NK-92 treated with Interleukin-12 subunit alpha and Interleukin-12 subunit beta, amount 100 ng/mL, for 24 hours (cell line): ENCODE measurements at regions not wholly inside any gene's neighbourhood (a gene's known extent, or its start where the extent isn't known, plus 50 kb on each side); places are given as distances from the start of the nearest gene placed in this dataset.
"Not testable (repeated sequence)": the region's sequence is repeated elsewhere in the genome, so short reads cannot be mapped to it uniquely, and the experiment has no call there.

Source experiments
- DNase-seq: peaks from one replicate; lab custom pipeline; 2025; lab: John Stamatoyannopoulos, UW

DNA sequence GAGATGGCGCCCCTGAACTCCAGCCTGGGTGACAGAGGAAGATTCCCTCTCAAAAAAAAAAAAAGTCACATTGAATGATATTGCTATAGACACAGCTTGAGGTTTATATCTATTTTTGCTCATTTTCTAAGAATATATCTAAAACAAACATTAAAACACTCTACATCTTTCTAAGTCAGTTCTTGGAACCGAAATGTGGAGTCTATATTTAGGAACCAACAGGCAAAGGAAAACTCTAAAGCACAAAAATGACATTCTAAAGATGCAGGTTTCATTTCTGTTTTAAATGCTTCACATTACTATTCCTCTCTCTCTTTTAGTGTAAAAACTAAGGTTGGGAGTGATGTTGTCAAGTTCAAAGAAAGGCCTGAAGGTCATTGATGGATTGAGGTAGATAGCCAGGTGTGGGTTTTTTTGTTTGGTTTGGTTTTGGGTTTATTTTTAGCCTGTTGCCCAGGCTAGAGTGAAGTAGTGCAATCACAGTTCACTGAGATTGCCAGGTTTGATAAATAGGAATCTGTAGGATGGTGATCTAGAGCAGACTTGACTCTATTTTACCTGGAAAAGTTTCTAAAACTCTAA lies 194.0 kb upstream of the RBBP8 start:
- DNase-seq: no peak

DNA sequence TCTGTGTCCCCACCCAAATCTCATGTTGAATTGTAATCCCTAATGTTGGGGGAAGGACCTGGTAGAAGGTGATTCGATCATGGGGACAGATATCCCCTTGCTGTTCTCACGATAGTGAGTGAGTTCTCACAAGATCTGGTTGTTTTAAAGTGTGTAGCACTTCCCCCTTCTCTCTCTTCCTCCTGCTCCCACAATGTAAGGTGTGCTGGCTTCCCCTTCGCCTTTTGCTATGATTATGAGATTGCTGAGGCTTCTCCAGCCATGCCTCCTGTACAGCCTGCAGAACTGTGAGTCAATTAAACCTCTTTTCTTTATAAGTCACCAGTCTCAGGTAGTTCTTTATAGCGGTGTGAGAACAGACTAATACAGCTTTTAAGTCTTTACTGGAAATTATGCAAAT lies 193.3 kb upstream of the RBBP8 start:
- no peak for DNase-seq

DNA sequence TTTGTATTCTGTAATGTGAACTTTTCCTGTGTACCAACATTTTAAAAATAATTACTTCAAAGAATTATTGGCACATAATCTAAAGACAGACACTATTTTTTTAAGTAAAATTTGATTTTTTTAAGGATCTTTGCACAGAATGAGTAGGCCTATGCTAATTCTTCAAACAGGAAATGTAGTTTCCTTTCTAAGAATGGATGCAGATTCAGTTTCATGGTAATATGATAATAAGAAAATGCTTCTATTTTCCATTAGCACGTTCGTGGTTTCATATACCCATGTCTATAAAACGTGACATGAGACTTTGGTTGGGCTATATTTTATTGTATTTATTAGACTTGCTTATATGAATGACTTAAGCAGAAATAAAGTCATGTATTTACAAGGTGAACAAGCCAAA lies 191.8 kb upstream of the RBBP8 start:
- DNase-seq: no peak

DNA sequence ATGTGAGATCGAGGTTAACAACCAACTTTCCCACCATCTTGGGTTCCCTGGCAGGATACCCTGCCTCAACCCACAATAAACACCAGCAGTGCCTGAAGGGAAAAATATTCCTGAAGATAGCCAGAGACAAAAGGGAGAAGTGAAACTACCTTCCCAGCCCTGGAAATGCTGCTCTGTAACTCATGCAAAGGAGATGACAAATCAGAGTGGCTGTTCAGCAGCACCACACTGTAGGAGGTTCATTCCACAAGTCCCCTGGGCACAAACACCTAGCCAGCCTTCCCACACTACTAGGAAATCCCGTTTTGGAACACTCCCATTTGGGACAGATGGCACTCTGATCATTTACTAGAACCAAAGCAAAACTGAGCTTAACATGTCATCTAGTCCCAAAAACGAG lies 190.7 kb upstream of the RBBP8 start:
- no peak for DNase-seq

DNA sequence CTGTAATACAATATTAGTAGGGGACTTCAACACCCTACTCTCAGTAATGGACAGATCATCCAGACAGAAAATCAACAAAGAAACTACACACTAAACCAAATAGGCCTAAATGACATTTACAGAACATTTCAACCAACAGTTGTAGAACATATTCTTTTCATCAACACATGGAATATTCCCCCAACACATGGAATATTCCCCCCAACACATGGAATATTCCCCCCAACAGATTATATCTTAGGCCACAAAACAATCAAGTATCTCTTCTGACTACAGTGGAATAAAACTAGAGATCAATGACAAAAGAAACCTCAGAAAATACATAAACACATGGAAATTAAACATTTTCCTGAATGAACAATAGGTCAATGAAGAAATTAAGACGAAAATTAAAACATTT lies 187.2 kb upstream of the RBBP8 start:
- DNase-seq: no peak

DNA sequence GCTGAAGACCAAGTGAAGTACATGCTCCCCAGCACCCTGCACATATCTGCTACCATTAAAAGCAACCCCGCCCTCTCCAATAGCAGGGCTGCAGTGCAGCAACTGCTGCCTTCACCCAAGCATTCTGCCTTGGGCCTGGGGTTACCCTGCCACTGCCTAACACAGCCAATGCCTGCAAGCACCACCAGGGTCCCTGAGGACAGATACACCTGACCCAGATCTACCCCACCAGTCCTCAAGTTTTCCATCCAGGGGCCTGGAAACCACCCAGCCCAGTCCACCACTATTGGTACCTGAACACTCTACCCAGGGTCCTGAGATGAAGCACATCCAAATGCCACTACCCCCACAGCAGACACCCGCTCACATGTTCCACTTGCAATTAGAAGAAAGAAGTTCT lies 181.1 kb upstream of the RBBP8 start:
- DNase-seq: no peak

DNA sequence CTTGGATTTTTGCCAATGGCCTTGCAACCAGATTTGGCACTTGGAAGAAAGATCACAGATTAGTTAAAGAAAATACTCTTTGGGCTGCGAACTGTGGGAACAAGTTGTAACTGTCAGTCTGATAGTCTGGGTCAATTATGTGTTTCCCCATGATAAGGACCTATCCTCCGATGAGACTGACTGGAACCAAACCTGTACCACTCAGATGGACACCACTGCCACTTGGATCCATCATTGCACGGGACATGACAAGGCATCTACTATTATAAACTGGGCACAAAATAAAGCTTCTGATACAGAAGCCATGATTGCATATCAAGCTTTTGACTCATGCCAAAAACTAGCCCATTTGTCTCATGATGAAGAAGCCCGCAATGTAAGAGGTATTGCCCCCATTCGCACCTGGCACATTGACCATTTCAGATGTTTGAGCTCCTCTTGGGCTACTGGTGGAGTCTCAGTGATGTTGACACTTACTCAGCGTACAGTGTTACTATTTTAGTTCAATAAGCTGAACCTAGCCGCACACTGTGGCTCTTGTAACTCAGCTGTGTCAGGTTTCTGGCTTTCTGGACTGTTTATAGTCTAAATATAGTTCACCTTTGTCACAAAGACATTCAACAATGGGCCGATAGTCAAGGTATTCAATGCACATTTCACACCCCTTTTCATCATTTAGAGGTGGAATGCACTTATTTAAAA lies 179.8 kb upstream of the RBBP8 start:
- no peak for DNase-seq

DNA sequence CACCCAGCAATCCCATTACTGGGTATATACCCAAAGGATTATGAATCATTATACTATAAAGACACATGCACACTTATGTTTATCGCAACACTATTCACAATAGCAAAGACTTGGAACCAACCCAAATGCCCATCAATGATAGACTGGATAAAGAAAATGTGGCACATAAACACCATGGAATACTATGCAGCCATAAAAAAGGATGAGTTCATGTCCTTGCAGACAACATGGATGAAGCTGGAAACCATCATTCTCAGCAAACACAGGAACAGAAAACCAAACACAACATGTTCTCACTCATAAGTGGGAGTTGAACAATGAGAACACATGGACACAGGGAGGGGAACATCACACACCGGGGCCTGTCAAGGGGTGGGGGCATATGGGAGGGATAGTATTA lies 169.1 kb upstream of the RBBP8 start:
- not testable (repeated sequence) for DNase-seq

DNA sequence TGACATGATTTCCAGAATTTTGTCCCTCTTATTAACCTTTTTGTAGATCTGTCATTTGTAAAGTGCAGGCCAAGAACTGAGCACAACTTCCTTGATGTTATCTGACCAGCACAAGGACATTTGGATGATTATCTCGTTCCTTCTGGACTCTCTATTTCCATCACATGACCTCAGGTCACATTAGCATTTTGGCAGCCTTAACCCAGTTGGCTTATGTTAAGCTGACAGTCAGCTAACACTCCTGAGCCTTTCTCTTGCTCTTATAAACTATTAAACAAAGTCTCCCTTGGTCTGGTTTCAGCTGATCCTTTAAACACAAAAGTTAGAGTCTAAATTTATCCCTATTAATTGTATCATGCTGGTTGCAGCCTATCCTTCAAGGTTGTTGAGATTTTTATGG lies 167.2 kb upstream of the RBBP8 start:
- no peak for DNase-seq

DNA sequence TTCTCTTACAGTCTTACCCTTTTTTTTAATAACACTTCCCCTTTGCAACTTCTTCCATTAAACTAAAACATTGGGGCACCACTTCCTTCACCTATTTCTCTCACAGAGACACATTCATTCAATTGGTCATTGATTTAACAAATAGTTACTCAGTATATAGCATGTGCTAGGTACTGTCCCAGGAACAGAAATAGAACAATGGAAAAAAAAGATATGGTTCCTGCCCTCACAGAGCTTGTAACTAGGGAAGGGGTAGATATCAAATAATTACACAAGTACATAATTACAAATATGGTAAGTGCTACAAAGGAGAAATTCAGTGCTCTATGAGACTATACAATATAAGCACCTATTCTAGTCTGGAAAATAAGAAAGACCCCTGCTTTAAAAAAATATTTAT lies 165.5 kb upstream of the RBBP8 start:
- DNase-seq: no peak

DNA sequence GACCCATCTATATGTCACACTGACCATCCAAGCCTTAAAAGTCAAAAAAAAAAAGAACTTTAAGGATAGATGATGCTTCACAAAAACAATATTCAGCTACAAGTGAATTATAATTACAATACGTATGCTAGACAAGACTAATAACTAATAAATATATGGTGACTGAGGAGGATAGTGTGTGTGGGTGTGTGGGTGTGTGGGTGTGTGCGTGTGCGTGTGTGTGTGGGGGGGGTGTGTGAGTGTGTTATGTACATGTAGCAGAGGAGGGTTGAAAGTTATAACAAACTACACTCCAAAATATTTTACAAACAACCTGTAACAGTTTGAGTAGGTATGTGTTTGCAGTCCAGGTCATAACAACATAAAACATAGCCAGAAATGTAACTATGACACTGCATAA lies 159.2 kb upstream of the RBBP8 start:
- DNase-seq: no peak

DNA sequence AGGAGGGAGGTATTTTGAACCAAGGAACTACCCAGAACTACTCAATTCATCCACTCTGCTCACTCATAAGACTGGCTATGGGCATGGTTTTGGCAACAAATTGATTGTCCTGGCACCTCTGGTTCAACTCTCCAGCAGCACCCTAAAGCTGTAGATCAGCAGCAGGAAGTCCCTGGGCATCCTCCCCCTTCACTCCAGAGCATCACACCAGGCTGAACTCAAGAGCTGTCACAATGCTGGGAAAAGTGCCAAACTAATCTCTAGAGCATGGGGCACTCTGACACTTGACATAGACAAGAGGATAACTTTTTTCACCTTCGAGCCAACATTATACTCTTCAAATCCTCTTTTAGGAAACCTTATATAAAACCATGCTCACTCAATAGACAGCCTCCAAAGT lies 154.1 kb upstream of the RBBP8 start:
- DNase-seq: no peak

DNA sequence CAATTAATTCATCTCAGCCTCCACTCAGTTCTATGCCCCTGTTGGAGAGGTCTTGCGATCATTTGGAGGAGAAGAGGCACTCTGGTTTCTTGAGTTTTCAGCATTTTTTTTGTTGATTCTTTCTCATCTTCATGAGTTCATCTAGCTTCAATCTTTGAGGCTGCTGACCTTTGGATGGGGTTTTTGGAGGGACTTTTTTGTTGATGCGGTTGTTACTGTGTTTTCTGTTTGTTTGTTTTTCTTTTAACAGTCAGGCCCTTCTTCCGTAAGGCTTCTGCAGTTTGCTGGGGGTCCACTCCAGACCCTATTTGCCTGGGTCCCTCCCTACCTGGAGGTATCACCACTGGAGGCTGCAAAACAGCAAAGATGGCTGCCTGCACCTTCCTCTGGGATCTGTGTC lies 149.9 kb upstream of the RBBP8 start:
- no peak for DNase-seq

DNA sequence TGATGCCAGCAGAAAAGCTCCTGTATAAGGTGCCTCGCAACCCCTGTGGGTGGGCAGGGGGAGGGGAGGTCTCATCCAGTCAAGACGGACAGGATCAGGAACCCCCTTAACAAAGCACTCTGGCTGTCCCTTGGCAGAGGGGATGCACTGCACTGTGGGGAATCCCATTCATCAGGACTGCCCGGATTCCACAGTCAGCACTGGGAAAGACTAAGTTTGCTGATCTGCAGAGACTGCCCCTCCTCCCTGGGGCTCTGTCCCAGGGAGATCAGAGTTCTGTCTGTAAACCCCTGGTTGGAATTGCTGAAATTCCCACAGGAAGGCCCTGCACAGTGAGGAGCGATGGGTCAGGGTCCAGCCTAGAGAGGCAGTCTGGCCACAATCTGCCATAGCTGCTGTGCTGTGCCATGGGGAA lies 149.5 kb upstream of the RBBP8 start:
- DNase-seq: no peak

DNA sequence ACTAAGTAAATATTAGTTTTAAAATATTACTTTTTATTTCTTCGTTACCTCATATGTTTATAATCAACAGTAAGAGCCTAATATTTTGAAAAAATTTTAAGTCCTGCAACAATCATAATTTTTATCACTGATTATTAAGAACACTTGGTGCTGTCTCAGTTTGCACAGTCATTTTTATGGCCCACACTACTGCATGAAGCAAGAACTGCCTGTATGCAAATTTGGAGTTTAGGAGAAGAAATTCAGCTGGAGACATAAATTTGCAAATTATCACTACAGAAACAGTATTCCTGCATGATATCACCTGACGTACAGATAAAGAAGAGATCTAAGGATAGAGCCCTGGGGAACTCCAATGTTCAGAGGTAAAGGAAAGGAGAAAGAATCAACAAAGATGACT lies 144.1 kb upstream of the RBBP8 start:
- no peak for DNase-seq

DNA sequence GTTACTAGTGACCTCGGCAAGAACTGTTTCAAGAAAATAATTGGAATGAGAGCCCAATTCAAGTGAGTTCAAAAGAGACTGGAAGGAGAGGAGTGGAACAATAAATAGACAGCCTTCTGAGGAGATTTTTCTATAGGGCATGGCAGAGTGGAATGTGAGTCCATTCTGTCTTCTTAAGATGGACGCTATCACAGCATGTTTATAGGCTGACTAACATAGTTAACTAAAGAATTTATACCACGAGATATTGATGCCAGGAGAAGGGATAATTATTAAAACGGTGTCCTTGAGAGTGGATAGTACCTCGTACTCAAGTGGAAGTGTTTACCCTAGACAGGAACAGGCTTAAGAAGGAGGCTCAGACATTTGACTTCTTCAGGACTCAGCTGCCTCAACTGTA lies 143.5 kb upstream of the RBBP8 start:
- DNase-seq: no peak

DNA sequence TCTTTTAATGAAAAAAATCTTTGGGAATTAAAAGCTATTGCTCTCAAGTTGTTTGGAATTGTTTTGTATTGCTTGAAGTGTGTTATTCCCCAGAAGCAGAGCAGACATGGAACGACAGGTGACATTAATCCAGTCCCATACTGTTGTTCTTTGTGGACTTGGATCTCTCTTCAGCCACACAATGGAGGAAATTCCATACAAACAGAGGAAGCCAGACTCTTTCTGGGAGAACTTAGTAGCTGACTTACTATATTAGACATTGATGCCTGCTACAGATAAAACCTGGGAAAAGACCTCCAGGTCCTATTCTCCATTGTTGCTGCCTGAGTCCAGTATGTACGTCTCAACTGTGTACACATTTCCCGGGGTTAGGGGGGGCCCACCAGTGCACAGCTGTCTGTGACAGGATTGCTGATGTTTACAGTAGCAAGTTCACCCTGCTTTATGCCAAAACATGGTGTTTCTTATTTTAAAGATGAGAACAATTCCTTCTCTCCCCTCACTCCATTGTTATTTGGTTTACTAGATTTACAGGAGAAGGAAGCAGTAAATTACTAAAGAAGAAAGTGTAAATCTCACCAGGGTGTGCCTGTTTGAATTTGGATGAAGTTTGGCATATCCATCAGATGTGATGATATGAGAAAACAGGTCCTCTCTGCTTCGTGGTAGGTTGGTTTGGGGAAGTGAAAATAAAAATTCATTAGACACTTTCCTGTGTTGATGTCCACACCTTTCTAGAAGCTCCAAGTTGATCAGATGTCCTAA lies 142.4 kb upstream of the RBBP8 start:
- no peak for DNase-seq

DNA sequence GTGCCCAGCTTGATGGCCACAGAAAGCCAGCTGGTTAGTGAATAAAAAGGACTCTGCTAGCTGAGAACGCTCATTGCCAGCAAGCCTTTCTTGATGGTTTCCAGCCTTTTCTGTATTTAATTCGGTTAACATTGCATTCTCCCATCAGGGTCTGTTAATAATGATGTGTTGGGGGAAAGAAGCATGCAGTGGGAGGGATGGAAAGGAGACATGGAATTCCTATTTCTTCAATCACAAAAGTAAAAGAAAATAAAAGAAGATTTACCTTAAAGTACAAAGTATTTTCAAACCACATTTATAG lies 141.9 kb upstream of the RBBP8 start:
- DNase-seq: no peak

DNA sequence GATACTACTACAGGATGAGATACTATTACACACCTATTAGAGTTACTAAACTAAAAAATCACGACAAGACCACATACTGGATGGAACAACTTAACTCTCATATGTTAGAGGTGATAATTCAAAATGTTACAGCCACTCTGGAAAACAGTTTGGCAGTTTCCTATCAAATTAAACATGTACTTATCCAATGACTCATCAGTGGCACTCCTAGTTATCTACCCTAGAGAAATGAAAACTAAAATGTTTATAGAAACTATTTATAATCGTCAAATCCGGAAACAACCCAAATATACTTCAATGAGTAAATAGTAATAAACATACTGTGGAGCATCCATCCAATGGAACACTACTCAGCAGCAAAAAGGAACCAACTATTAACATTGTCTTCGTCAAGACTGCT lies 137.0 kb upstream of the RBBP8 start:
- no peak for DNase-seq

DNA sequence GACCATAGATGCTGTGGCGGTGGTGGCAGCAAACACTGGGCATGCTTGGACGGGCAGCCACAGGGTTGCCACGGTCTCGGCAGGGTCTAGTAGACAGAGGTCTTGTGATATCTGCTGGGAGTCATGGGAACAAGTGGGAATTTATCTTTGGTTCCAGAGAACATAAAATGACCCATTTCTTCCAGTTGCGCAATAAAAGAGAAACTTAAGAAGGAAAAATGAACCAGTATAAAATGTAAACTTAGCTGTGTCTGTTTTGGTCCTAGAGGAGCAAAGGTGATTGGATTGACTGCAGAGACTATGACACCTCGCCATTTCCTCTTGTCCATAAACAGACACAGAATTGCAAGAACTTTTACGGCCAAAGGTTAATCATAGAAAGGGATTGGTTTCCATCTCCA lies 132.6 kb upstream of the RBBP8 start:
- DNase-seq: no peak

DNA sequence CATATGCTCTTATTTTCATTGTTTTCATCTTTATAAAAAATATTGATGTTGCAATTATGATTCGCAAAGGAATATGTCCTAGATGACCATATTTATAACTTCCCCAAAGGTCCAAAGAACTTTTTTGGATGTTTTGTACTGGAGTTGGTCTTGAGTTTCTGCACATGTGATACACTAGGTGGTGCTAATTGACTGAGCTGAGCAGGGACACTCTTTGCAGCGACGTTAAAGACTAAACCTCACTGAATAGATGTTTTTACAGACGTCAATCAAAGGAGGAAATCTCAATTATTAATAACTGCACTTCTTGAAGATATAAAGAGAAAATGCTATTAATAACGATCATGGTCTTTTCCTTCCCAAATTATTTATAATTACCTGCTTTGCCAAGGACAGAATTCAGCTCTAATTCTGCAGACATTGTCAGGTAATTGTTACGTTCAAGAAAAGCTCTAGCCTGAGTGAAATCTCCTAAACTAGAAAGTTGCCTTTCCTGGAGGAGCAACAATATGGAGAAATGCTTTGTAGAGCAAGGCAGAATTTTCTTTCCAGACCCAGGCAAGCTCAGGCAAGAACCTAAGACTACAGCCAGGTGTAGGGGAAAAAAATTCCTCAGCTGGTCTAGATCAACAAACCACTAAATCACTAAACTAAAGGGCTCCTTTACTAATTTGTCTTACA lies 119.3 kb upstream of the RBBP8 start:
- peak; percentile 2 for DNase-seq

DNA sequence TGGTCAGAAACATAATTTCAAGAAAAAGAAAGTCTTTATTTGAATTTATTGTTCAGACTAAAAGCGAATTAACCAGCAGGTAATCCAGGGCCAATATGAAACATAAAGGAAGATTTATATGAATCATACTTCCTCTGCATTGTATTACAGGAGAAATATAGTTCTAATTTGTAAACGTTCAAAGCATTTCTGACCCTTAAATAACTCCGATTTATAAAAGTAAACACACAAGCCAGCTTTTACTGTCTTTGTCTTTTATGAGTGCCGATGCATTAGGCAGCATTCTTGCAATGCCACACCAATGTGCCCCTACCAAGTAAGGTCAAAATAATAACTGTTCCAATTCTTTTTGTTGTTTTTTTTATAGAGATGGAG lies 118.8 kb upstream of the RBBP8 start:
- DNase-seq: no peak
